ENCODE measurements at regions not wholly inside any gene's neighbourhood (a gene's known extent, or its start where the extent isn't known, plus 50 kb on each side); places are given as distances from the start of the nearest gene placed in this dataset.

DNA sequence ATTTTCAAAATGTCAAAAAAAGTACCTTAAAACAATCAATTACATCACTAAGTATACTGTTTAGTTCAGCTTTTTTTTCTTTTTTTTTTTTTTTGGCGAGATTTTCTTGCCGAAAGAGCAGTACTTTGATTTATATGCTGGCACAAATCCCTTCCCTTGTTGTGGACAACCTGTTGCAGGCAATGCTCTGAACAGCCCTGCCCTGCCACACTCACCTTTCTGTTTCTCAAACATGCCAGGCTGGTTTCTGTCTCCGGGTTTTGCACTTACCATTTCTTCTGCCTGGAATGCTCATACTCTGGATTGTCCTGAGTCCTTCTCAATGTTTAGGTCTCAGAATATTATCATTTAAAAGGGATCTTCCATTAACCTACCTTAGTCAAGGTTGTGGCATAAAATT is 80.4 kb upstream of the JAZF1 start:
- no peak overlapping the region for H3K27ac ChIP-seq (ENCODE audit: low read depth in 1 of 2, low read length in 2 of 2)
- H3K4me3 ChIP-seq (ENCODE audit: low read length in 2 of 2), result no peak overlapping the region
- H3K27me3 ChIP-seq (ENCODE audit: control insufficient read depth in 1 of 2, insufficient read depth in 2 of 2, low read length in 1 of 2), result no peaks in the 10 kb centered on the region
- intact Hi-C loops (cut with DNase I), result no loop called here
- no peaks in the 10 kb centered on the region for H3K4me1 ChIP-seq (ENCODE audit: control insufficient read depth in 1 of 2, insufficient read depth in 2 of 2, low read length in 2 of 2)
- WGBS, 2 donors, result 39 to 68% methylated on average over 3 of the region's 3 CpGs
- DNase-seq (no peak), ATAC-seq (ENCODE audit: low FRiP score) (no peak)
- H3K9me3 ChIP-seq (ENCODE audit: control insufficient read depth, low read length), result no peaks in the 10 kb centered on the region
- no peaks in the 10 kb centered on the region for H3K36me3 ChIP-seq (ENCODE audit: control insufficient read depth in 1 of 2, insufficient read depth in 2 of 2, low read length in 1 of 2)

DNA sequence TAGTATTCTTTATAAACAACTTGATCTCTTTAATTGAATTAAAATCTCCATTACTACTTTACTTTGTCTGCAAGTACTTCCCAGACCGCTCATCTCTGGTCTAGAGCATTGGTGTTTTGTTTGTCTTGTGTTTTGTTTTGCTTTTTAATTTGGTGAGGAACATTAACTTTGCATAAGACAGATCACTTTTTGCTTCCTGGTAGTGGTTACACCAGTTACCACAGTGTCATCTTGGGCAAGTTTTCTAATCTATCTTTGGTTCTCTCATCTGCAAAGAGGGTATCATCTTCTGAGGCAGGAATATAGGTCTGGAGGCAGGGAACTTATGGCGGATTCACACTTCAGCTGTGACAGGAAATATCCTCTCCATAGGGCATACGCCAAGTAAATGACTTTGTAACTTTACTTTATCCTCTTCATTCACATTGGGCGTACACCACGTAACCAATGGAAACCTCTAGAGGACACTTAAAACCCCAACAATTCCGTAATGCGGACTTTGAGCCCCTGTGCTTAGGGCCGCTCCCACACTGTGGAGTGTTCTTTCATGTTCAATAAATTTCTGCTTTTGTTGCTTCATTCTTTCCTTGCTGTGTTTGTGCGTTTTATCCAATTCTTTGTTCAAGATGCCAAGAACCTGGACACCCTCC is 83.2 kb upstream of the JAZF1 start:
- Histone ChIP-seq H3K27ac (ENCODE audit: low read depth in 1 of 2, low read length in 2 of 2) (no peak overlapping the region), H3K9me3 (ENCODE audit: control insufficient read depth, low read length) (no peaks in the 10 kb centered on the region), H3K27me3 (ENCODE audit: control insufficient read depth in 1 of 2, insufficient read depth in 2 of 2, low read length in 1 of 2) (no peaks in the 10 kb centered on the region), H3K4me1 (ENCODE audit: control insufficient read depth in 1 of 2, insufficient read depth in 2 of 2, low read length in 2 of 2) (no peaks in the 10 kb centered on the region), H3K36me3 (ENCODE audit: control insufficient read depth in 1 of 2, insufficient read depth in 2 of 2, low read length in 1 of 2) (no peaks in the 10 kb centered on the region), H3K4me3 (ENCODE audit: low read length in 2 of 2) (no peak overlapping the region)
- WGBS, 2 donors, result 90 to 94% methylated on average over 9 of the region's 9 CpGs
- no peak for ATAC-seq (ENCODE audit: low FRiP score)
- no peak for DNase-seq
- intact Hi-C loops (cut with DNase I), result no loop called here

DNA sequence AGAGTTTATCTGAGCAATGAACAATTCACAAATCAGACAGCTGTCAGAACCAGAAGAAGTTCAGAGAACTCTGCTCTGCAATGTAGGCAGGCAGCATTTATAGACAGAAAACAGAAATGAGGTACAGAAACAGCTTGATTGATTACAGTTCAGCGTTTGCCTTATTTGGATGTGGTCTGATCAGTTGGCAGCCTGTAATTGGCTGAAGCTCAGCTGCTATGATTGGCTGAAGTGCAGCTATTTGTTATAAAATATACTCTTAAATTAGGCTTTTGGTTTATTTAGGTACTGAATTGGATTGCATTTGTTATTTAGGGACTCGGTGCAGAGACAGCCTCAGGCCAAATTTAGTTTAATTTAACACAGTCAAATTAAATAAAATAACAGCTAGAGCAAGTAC is 85.8 kb upstream of the JAZF1 start:
- Histone ChIP-seq H3K27me3 (ENCODE audit: control insufficient read depth in 1 of 2, insufficient read depth in 2 of 2, low read length in 1 of 2) (no peaks in the 10 kb centered on the region), H3K27ac (ENCODE audit: low read depth in 1 of 2, low read length in 2 of 2) (no peak overlapping the region), H3K4me1 (ENCODE audit: control insufficient read depth in 1 of 2, insufficient read depth in 2 of 2, low read length in 2 of 2) (no peaks in the 10 kb centered on the region), H3K36me3 (ENCODE audit: control insufficient read depth in 1 of 2, insufficient read depth in 2 of 2, low read length in 1 of 2) (no peaks in the 10 kb centered on the region), H3K4me3 (ENCODE audit: low read length in 2 of 2) (no peak overlapping the region), H3K9me3 (ENCODE audit: control insufficient read depth, low read length) (peaks cover 1% of the 10 kb centered on the region)
- ATAC-seq (ENCODE audit: low FRiP score) (no peak), DNase-seq (no peak)
- intact Hi-C loops (cut with DNase I), result no loop called here
- 0 to 7% methylated on average over 2 of the region's 2 CpGs for WGBS, 2 donors

DNA sequence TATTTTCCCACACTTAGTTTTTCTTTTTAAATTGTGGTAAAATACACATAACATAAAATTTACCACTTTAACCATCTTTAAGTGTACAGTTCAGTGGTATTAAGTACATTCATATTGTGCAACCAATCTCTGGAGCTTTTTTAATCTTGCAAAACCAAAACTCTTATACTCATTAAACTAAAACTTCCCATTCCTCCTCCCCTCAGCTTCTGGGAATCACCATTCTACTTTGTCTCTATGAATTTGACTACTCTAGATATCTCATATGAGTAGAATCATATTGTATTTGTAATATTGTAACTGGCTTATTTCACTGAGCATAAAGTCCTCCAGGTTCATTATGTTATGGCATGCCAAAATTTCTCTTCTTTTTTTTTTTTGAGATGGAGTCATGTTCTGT is 86.4 kb upstream of the JAZF1 start:
- intact Hi-C loops (cut with DNase I), result no loop called here
- Histone ChIP-seq H3K27ac (ENCODE audit: low read depth in 1 of 2, low read length in 2 of 2) (no peak overlapping the region), H3K36me3 (ENCODE audit: control insufficient read depth in 1 of 2, insufficient read depth in 2 of 2, low read length in 1 of 2) (no peaks in the 10 kb centered on the region), H3K4me3 (ENCODE audit: low read length in 2 of 2) (no peak overlapping the region), H3K27me3 (ENCODE audit: control insufficient read depth in 1 of 2, insufficient read depth in 2 of 2, low read length in 1 of 2) (no peaks in the 10 kb centered on the region), H3K4me1 (ENCODE audit: control insufficient read depth in 1 of 2, insufficient read depth in 2 of 2, low read length in 2 of 2) (no peaks in the 10 kb centered on the region), H3K9me3 (ENCODE audit: control insufficient read depth, low read length) (peaks cover 1% of the 10 kb centered on the region)
- ATAC-seq (ENCODE audit: low FRiP score) (no peak), DNase-seq (no peak)

DNA sequence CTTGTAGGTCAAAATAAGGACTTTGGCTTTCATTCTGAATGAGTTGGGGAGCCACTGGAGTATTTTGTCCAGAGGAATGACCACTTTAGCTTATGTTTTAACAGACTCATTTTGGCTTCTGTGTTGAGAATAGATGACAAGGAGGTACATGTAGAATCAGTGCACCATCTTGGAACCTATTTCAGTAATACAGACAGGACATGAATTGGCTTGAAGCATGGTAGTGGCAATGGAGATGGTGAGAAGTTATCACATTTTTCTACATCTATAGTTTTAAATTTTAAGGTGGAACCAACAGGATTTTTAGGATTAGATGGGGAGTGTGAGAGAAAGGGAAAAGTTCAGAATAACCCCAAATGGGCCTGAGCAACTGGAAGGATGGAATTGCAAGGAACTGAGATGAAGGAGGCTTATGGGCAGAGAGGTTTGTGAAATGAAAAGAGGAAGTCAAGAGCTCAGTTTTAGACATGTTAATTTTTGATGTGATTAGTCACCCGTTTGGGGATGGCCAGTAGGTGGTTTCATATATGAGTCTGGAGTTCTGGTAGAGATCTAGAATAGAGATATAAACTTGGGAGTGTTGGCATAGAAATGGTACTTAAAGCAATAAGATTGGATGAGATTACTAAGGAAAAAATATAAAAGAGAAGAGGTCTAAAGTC is 89.2 kb upstream of the JAZF1 start:
- Histone ChIP-seq H3K9me3 (ENCODE audit: control insufficient read depth, low read length) (peaks cover 1% of the 10 kb centered on the region), H3K27ac (ENCODE audit: low read depth in 1 of 2, low read length in 2 of 2) (no peak overlapping the region), H3K27me3 (ENCODE audit: control insufficient read depth in 1 of 2, insufficient read depth in 2 of 2, low read length in 1 of 2) (no peaks in the 10 kb centered on the region), H3K36me3 (ENCODE audit: control insufficient read depth in 1 of 2, insufficient read depth in 2 of 2, low read length in 1 of 2) (no peaks in the 10 kb centered on the region), H3K4me3 (ENCODE audit: low read length in 2 of 2) (no peak overlapping the region), H3K4me1 (ENCODE audit: control insufficient read depth in 1 of 2, insufficient read depth in 2 of 2, low read length in 2 of 2) (no peaks in the 10 kb centered on the region)
- WGBS, 2 donors, result 59 to 75% methylated on average over 1 of the region's 1 CpG
- intact Hi-C loops (cut with DNase I), result no loop called here
- no peak for ATAC-seq (ENCODE audit: low FRiP score)
- DNase-seq, result no peak

GRCh38 chr7:28270536-28270935 is 89.9 kb upstream of the JAZF1 start:
- H3K36me3 ChIP-seq (ENCODE audit: control insufficient read depth in 1 of 2, insufficient read depth in 2 of 2, low read length in 1 of 2), result no peaks in the 10 kb centered on the region
- H3K4me1 ChIP-seq (ENCODE audit: control insufficient read depth in 1 of 2, insufficient read depth in 2 of 2, low read length in 2 of 2), result no peaks in the 10 kb centered on the region
- 96 to 97% methylated on average over 11 of the region's 11 CpGs for WGBS, 2 donors
- ATAC-seq (ENCODE audit: low FRiP score), result no peak
- H3K4me3 ChIP-seq (ENCODE audit: low read length in 2 of 2), result no peak overlapping the region
- intact Hi-C loops (cut with DNase I), result no loop called here
- H3K27ac ChIP-seq (ENCODE audit: low read depth in 1 of 2, low read length in 2 of 2), result no peak overlapping the region
- peaks cover 1% of the 10 kb centered on the region for H3K9me3 ChIP-seq (ENCODE audit: control insufficient read depth, low read length)
- DNase-seq, result no peak
- H3K27me3 ChIP-seq (ENCODE audit: control insufficient read depth in 1 of 2, insufficient read depth in 2 of 2, low read length in 1 of 2), result no peaks in the 10 kb centered on the region

DNA sequence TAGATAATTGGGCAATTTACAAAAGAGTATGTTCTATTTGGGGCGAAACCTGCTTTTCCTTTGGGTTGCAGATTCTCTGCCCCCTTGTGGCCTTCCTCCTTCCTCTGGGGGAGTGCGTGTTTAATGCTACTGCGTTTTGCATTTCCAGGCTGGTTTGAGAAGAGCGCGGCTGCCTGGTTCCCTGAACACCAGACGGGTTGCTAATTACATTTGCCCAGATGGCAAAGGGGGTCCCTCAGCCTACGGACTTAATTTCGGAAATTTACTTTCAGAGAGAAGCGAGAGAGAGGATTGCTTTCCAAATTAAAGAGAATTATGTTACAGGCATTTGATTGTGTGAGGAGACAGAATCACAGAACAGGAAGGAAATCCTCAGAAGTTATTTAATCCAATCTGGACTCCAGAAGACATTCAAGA is 91.9 kb upstream of the JAZF1 start:
- H3K27me3 ChIP-seq (ENCODE audit: control insufficient read depth in 1 of 2, insufficient read depth in 2 of 2, low read length in 1 of 2), result no peaks in the 10 kb centered on the region
- no peaks in the 10 kb centered on the region for H3K36me3 ChIP-seq (ENCODE audit: control insufficient read depth in 1 of 2, insufficient read depth in 2 of 2, low read length in 1 of 2)
- H3K4me3 ChIP-seq (ENCODE audit: low read length in 2 of 2), result no peak overlapping the region
- no peak for ATAC-seq (ENCODE audit: low FRiP score)
- peaks cover 1% of the 10 kb centered on the region for H3K9me3 ChIP-seq (ENCODE audit: control insufficient read depth, low read length)
- intact Hi-C loops (cut with DNase I), result no loop called here
- DNase-seq, result peak in 1 of 2 donors; percentile 59
- no peaks in the 10 kb centered on the region for H3K4me1 ChIP-seq (ENCODE audit: control insufficient read depth in 1 of 2, insufficient read depth in 2 of 2, low read length in 2 of 2)
- 19% methylated on average over 9 of the region's 9 CpGs for WGBS, 2 donors
- H3K27ac ChIP-seq (ENCODE audit: low read depth in 1 of 2, low read length in 2 of 2), result no peak overlapping the region

DNA sequence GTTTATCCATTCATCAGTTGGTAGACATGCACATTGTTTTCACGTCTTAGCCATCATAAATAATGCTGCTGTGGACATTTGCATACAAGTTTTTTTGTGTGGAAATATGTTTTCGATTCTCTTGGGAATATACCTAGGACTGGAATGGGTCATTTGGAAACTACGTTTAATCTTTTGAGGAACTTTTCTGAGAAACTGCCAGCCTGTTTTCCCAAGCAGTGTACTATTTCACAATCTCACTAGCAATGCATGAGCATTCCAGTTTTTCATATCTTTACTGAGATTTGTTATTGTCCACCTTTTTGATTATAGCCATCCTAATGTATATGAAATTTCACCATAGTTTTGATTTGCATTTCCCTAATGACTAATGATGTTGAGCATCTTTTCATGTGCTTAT is 95.7 kb upstream of the JAZF1 start:
- Histone ChIP-seq H3K4me3 (ENCODE audit: low read length in 2 of 2) (no peak overlapping the region), H3K9me3 (ENCODE audit: control insufficient read depth, low read length) (no peaks in the 10 kb centered on the region), H3K4me1 (ENCODE audit: control insufficient read depth in 1 of 2, insufficient read depth in 2 of 2, low read length in 2 of 2) (no peaks in the 10 kb centered on the region), H3K36me3 (ENCODE audit: control insufficient read depth in 1 of 2, insufficient read depth in 2 of 2, low read length in 1 of 2) (no peaks in the 10 kb centered on the region), H3K27me3 (ENCODE audit: control insufficient read depth in 1 of 2, insufficient read depth in 2 of 2, low read length in 1 of 2) (no peaks in the 10 kb centered on the region), H3K27ac (ENCODE audit: low read depth in 1 of 2, low read length in 2 of 2) (no peak overlapping the region)
- intact Hi-C loops (cut with DNase I), result no loop called here
- DNase-seq (no peak), ATAC-seq (ENCODE audit: low FRiP score) (no peak)
- WGBS, 2 donors, result 51 to 60% methylated on average over 3 of the region's 3 CpGs

DNA sequence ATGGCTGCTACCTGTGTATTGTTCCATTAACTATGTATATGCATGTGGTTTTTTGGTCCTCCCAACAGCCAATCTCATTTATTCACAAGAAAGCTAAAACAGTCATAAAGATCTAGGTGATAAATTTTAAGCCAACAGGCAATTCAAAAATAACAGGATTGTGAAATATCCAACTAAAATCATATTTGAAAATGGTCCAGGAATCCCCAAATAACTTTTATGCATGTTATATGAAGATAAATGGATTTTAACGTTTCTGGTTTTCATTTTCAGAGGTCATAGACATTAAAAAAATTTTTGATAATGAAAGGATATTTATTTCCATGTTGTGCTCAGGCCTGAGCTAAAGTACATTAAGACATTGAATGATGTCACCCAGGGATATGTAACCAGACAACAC is 96.8 kb upstream of the JAZF1 start:
- Histone ChIP-seq H3K27ac (ENCODE audit: low read depth in 1 of 2, low read length in 2 of 2) (no peak overlapping the region), H3K4me3 (ENCODE audit: low read length in 2 of 2) (no peak overlapping the region), H3K4me1 (ENCODE audit: control insufficient read depth in 1 of 2, insufficient read depth in 2 of 2, low read length in 2 of 2) (no peaks in the 10 kb centered on the region), H3K27me3 (ENCODE audit: control insufficient read depth in 1 of 2, insufficient read depth in 2 of 2, low read length in 1 of 2) (no peaks in the 10 kb centered on the region), H3K36me3 (ENCODE audit: control insufficient read depth in 1 of 2, insufficient read depth in 2 of 2, low read length in 1 of 2) (no peaks in the 10 kb centered on the region), H3K9me3 (ENCODE audit: control insufficient read depth, low read length) (peaks cover 2% of the 10 kb centered on the region)
- ATAC-seq (ENCODE audit: low FRiP score), result no peak
- intact Hi-C loops (cut with DNase I), result no loop called here
- WGBS, 2 donors, result 2 to 7% methylated on average over 1 of the region's 1 CpG
- DNase-seq, result no peak

All from aorta (tissue), 5 donors.